Mucosa of rectum (tissue), 2 donors: ENCODE measurements at regions not wholly inside any gene's neighbourhood (a gene's known extent, or its start where the extent isn't known, plus 50 kb on each side); places are given as distances from the start of the nearest gene placed in this dataset.

Experiments
- H3K27ac ChIP-seq, 2 donors: one replicate each; pipeline ENCODE4 v1.7.0; 2013; ENCODE audit warnings: inconsistent platforms in 2 of 2, low read depth in 2 of 2, low read length in 2 of 2
- H3K27me3 ChIP-seq, 2 donors: one replicate each; pipeline ENCODE4 v1.7.0; 2013; ENCODE audit warnings: low read length in 2 of 2; ENCODE audit not compliant: control insufficient read depth in 2 of 2, insufficient read depth in 2 of 2
- H3K36me3 ChIP-seq, 2 donors: one replicate each; pipeline ENCODE4 v1.7.0; 2013; ENCODE audit warnings: low read length in 2 of 2; ENCODE audit not compliant: control insufficient read depth in 2 of 2, insufficient read depth in 2 of 2
- H3K4me1 ChIP-seq, 2 donors: one replicate each; pipeline ENCODE4 v1.7.0; 2013; ENCODE audit warnings: low read length in 2 of 2, mild to moderate bottlenecking in 1 of 2; ENCODE audit not compliant: control insufficient read depth in 2 of 2, insufficient read depth in 2 of 2
- H3K4me3 ChIP-seq, 2 donors: one replicate each; pipeline ENCODE4 v1.7.0; 2013; ENCODE audit warnings: low read length in 2 of 2
- H3K9ac ChIP-seq, 2 donors: one replicate each; pipeline ENCODE4 v1.7.0; 2013; ENCODE audit warnings: low read length in 2 of 2, low read depth in 1 of 2, mild to moderate bottlenecking in 1 of 2
- H3K9me3 ChIP-seq, 2 donors: one replicate each; pipeline ENCODE4 v1.7.0; 2013; ENCODE audit warnings: low read length in 2 of 2; ENCODE audit not compliant: control insufficient read depth in 2 of 2
- donor health status: healthy.
- donor health status: Normal muscosa, but diverticular disease.

DNA sequence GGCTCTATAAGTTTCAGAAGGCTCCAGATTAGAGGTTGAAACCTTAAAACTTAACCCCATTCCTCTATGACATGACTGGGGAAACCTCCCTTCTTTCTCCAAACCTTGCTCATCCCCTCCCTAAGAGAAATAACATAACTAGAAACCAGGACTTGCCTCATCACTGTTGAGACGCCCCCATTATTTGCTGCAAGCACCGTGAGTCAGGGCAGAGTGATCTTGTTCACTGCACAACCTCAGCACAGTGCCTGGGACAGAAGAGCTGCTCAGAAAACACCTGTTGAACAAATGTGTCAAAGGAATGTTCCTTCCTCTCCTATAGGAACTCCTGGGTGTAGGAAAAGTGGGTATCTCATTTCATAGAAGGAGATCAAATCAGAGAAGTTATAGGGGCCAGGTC is 132.7 kb upstream of the CTAGE1 start:
- Histone ChIP-seq H3K4me3 (no peak overlapping the region), H3K9ac (no peak overlapping the region), H3K4me1 (no peaks in the 10 kb centered on the region), H3K36me3 (no peaks in the 10 kb centered on the region), H3K27me3 (no peaks in the 10 kb centered on the region), H3K9me3 (no peaks in the 10 kb centered on the region), H3K27ac (no peak overlapping the region)

DNA sequence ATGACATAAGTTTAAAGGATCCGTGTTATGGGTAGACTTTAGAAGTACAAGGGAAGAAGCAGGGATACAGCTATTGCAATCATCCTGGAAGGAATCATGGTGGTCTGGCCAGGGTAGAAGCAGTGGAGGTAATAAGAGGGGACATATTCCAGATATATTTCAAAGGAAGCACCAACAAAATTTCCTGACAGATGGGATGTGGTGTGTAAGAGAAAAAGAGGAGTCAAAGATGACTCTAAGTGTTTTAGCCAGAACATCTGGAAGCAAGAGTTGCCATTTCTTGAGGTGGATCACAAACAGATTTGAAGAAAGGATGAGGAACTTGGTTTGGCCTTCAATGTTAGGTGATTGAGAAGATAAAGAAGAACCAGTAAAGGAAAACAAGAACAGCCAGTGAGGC is 133.1 kb upstream of the CTAGE1 start:
- H3K4me3 ChIP-seq = no peak overlapping the region
- H3K36me3 ChIP-seq = no peaks in the 10 kb centered on the region
- no peaks in the 10 kb centered on the region for H3K4me1 ChIP-seq
- no peak overlapping the region for H3K27ac ChIP-seq
- H3K9me3 ChIP-seq = no peaks in the 10 kb centered on the region
- no peak overlapping the region for H3K9ac ChIP-seq
- H3K27me3 ChIP-seq = no peaks in the 10 kb centered on the region

DNA sequence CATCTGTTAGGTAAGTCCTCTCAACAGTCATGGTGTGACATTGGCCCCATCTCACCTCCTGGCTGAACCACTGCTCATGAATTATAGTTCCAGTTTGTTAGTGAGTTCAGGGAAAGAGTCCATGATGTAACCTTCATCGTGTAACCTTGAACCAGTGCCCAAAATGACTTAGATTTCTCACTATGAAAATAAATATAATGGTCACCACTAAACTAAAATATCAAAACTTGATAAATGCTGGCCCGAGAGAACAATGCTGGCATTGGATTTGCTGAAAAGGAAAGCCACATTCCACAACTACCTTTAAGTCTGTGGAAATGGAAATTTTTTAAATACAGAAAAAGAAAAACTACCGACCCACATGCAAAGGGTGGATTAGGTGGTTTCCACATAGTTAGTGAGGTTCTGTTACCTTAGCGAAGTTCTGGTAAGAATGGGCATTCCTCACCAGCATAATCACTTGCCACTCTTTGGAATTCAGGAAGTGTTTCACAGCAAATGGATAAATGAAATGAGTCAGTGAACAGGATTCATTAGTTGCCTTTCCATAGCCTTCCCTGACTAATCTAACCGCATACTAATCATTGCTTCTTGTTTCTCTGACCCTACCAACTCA is 133.9 kb upstream of the CTAGE1 start:
- Histone ChIP-seq H3K4me3 (no peak overlapping the region), H3K27me3 (no peaks in the 10 kb centered on the region), H3K36me3 (no peaks in the 10 kb centered on the region), H3K4me1 (no peaks in the 10 kb centered on the region), H3K9ac (no peak overlapping the region), H3K27ac (no peak overlapping the region), H3K9me3 (no peaks in the 10 kb centered on the region)

DNA sequence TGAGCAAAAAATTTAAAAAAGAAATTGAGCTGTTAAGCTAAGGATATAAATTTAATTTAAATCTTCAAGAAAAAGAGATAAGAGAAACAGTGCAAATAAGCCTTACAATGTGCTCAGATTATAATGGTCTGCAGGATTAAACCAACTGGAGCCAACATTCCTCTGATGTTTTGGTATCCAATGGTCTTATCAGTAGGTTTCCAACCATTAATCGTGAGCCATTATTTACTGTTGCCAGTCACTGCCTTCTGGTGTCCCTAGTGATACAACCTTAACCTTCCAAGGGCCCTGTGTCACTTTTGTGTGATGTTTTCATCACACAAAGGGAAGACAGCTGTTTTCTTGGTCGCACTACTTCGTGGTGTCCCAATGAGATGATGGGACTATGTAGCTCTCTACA is 134.5 kb upstream of the CTAGE1 start:
- no peaks in the 10 kb centered on the region for H3K4me1 ChIP-seq
- H3K9ac ChIP-seq = no peak overlapping the region
- H3K4me3 ChIP-seq = no peak overlapping the region
- H3K9me3 ChIP-seq = no peaks in the 10 kb centered on the region
- H3K27ac ChIP-seq = no peak overlapping the region
- H3K27me3 ChIP-seq = no peaks in the 10 kb centered on the region
- H3K36me3 ChIP-seq = no peaks in the 10 kb centered on the region

DNA sequence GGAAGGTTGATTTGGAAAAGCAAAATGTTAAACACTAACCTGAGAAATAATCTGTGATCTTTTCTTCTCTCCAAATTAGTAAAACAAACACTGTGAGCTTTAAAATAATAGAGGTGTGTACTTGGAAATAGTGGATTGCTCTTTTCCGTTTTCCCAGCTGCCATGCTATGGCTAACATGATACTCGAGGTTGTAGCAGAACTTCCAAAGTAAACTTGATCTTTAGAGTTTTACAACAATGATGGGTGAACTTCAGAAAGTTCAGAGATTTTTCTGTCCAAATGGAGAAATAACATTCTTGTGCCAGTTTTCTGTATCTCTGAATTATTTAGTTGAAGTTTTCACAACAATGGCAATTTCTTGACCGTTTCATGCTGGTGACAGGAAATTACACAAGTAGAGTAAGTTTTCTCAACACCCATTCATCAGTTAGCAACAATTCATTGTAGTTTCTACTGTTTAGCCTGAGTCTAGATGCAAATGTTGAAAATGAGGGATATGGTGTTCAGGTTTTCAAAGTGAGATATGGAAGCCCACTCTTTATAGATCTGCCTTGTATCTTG is 135.3 kb upstream of the CTAGE1 start:
- Histone ChIP-seq H3K9me3 (no peaks in the 10 kb centered on the region), H3K9ac (no peak overlapping the region), H3K27me3 (no peaks in the 10 kb centered on the region), H3K27ac (no peak overlapping the region), H3K4me1 (no peaks in the 10 kb centered on the region), H3K36me3 (no peaks in the 10 kb centered on the region), H3K4me3 (no peak overlapping the region)

DNA sequence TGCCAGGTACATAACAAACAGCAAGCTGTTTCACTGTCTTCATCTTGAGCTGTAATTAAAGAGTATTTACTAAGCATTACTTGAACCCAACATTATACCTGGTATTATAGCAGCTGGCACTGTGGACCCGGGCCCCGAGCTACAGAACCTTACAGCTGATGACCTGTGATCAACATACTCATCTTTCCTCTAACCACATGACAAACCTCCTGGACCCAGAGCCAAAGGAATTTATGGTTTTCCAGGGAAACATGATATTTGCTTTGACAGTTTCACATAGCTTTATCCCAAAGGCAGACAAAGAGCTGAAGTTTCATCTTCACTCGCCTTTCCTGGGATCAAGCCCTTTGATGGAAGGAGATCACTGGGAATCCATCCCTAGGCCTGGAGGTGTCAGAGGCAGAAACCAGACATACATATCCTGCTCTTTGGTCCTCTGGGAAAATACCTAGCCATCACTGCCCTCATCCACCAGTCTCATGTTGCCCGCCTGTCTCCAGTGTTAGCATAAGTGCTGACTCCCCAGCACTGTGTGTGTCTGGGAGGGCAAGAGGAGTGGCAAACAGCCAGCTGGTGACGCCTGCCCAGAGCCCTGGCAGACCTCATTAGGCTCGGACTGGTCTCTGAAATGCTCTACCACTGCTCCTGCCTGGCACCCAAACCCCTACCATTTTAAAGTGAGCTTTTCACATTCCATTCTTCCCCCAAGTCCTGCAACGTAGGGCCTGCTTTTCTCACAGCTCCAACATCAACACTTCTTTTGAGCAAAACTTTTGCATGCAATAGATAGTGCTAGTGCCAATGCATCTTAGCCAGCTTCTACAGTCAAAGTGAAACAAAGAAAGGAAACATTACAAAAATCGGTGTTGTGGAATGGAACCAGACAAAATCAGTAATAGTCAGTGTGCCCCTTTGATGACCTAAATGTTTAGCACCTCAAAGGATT is 138.8 kb upstream of the CTAGE1 start:
- no peaks in the 10 kb centered on the region for H3K27me3 ChIP-seq
- H3K9ac ChIP-seq = no peak overlapping the region
- H3K4me3 ChIP-seq = no peak overlapping the region
- H3K27ac ChIP-seq = no peak overlapping the region
- peaks cover 0 to 7% of the 10 kb centered on the region in 2 donors for H3K4me1 ChIP-seq
- no peaks in the 10 kb centered on the region for H3K9me3 ChIP-seq
- no peaks in the 10 kb centered on the region for H3K36me3 ChIP-seq

DNA sequence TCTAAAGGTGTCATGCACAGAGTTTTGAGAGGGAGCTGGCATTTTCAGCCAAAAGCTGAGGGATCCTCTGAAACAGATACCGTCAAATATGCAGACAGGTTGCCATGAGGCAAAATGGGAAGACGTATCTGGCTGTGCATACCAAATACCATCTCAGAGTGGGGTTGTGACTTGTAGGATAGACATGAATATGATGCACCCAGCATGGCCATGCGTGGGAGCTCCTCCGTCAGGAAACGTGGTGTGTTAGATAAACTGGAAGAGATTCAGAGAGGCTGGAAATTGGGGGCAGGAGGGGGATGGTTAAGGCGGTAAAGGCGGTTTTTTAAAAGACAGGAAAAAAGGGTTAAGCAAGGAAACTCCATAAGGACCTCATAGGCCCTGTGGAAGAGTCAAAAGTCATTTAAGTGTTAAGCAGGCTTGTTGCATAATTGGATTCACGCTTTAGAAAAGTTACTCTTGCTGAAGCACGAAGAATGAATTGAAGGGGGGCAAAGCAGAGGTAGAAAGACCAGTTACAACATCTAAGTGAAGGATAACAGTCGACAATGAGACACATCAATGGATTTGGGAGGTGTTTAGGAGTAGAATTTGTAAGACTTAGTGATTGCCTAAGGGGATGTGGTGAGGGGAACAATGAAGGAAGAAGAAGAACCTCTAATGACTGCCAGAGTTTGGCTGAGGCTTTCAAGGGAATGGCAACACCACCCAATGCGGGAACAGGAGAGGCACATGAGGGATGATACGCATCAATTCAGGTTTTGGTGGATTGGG is 139.6 kb upstream of the CTAGE1 start:
- no peaks in the 10 kb centered on the region for H3K9me3 ChIP-seq
- no peak overlapping the region for H3K4me3 ChIP-seq

DNA sequence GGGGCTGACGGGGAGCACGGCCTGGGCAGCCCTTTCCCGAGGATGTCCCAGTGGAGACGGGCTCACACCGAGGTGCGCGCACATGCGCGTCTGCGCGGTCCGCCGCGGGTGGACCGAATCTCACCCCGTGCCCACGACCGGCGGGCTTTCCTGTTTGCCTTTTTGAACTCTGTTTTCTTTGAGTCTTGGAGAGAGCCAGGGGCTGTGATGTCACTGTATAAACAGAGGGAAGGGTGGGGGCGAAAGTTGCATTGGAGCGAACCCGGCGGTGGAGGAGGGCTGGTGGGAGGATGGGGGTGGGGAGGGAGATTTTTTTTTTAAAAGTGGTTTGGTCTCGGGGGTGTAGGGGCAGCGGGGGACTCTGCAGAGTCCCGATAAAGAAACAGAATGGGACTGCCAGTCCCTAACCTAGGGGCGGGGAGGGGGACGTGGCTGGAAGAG is 141.2 kb upstream of the CTAGE1 start:
- no peak overlapping the region for H3K27ac ChIP-seq
- peak overlapping the region; percentile 61 to 67 for H3K4me3 ChIP-seq
- H3K36me3 ChIP-seq = no peaks in the 10 kb centered on the region
- no peaks in the 10 kb centered on the region for H3K27me3 ChIP-seq
- peak overlapping the region in 1 of 2 donors; percentile 55 for H3K9ac ChIP-seq
- peaks cover 0 to 7% of the 10 kb centered on the region in 2 donors for H3K4me1 ChIP-seq
- H3K9me3 ChIP-seq = no peaks in the 10 kb centered on the region

More for the DNA sequence above, 139.6 kb upstream of the CTAGE1 start:
- Histone ChIP-seq H3K27ac (no peak overlapping the region), H3K9ac (no peak overlapping the region), H3K4me1 (peaks cover 0 to 7% of the 10 kb centered on the region in 2 donors), H3K36me3 (no peaks in the 10 kb centered on the region), H3K27me3 (no peaks in the 10 kb centered on the region)

DNA sequence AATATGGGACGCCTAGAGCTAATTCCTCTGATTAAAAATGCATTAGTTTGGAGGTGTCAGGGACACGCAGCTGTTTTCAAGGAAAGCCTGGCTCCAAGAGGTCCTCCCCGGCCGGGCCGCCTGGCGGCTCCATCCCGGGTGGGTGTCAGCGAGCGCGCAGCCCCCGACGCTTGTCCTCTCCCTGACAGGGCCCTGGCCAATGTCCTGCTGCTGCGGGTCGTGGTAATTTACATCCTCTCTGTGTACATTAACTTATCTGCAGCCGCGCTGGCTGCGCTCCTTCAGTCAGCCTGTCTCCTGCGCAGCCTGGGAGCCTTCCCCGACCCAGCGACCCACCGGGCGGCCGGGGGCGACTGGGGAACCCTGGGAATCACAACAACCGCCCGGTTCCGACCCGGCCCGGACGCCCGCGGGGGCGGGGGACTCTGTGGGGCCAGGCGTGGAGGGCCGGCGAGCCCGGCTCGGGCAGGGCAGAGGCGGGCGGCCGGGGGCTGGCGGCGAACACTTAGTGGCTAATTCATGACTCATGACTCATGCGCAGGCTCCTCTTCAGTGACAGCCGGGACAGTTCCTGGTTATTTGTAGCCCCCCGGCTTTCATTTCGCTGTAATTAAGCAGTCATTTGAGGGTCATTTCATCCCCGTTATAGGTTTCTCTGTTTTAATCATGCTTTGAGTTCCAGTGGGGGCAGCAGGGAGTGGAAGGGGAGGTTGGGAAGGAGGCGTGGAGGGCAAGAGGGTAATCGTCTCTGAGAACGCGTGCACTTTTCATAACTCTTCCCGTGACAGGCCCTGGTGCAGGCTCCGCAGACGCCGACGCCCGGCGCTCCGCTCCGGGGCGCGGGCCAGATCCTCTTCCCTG is 141.9 kb upstream of the CTAGE1 start:
- Histone ChIP-seq H3K27ac (peak overlapping the region in 1 of 2 donors; percentile 4), H3K36me3 (no peaks in the 10 kb centered on the region), H3K27me3 (no peaks in the 10 kb centered on the region), H3K4me3 (peak overlapping the region; percentile 61 to 67), H3K9me3 (no peaks in the 10 kb centered on the region), H3K4me1 (peaks cover 0 to 7% of the 10 kb centered on the region in 2 donors), H3K9ac (peak overlapping the region; percentile 17 to 55)
